SK-N-MC (cell line): ENCODE measurements at regions not wholly inside any gene's neighbourhood (a gene's known extent, or its start where the extent isn't known, plus 50 kb on each side); places are given as distances from the start of the nearest gene placed in this dataset.
"Not testable (repeated sequence)": the region's sequence is repeated elsewhere in the genome, so short reads cannot be mapped to it uniquely, and the experiment has no call there.

ENCODE experiments used
- DNase-seq: peaks from one replicate; pipeline ENCODE4 v3.0.0-alpha.2; 2011; ENCODE audit warnings: low read depth, low spot score
- H3K27ac ChIP-seq: fragments of 200-600 bp; sonication (generic); 2 replicates; pipeline ENCODE4 v1.5.1; 2016; ENCODE audit warnings: mixed run types
- H3K36me3 ChIP-seq: fragments of 200-600 bp; sonication (generic); 2 replicates; pipeline ENCODE4 v1.6.1; 2017; ENCODE audit warnings: antibody characterized with exemption, low read length, mixed read lengths; ENCODE audit not compliant: insufficient read depth
- H3K4me3 ChIP-seq: fragments of 200-600 bp; sonication (generic); 2 replicates; pipeline ENCODE4 v1.5.1; 2016
- H3K9ac ChIP-seq: fragments of 200-600 bp; sonication (generic); 2 replicates; pipeline ENCODE4 v1.8.0; 2017; ENCODE audit warnings: mixed run types, mixed read lengths; ENCODE audit not compliant: insufficient read length
- H3K9me3 ChIP-seq: fragments of 200-600 bp; sonication (generic); 2 replicates; pipeline ENCODE4 v1.6.1; 2017; ENCODE audit warnings: low read depth, mild to moderate bottlenecking, antibody characterized with exemption, low read length, moderate library complexity, mixed read lengths
- EZH2 ChIP-seq: fragments of 200-600 bp; sonication (generic); IDR thresholded peaks from one replicate; pipeline ENCODE4 v1.6.1; 2017; ENCODE audit warnings: antibody characterized with exemption
- FOXP2 ChIP-seq: optimal IDR thresholded peaks from 2 replicates; pipeline ENCODE3; 2011; ENCODE audit warnings: mild to moderate bottlenecking, moderate library complexity; ENCODE audit not compliant: insufficient read depth; ENCODE audit errors: extremely low read length, control extremely low read depth
- POLR2AphosphoS5 ChIP-seq: IDR thresholded peaks from 2 replicates; pipeline ENCODE4 v1.6.1; 2012; ENCODE audit warnings: mild to moderate bottlenecking, low read depth, low read length, borderline replicate concordance

- no peaks in the 10 kb centered on the region for H3K9me3 ChIP-seq
- TF ChIP-seq POLR2AphosphoS5 (no peak), FOXP2 (no peak), EZH2 (no peak)
- H3K36me3 ChIP-seq = no peaks in the 10 kb centered on the region
- no peak overlapping the region for H3K9ac ChIP-seq
- H3K27ac ChIP-seq = peak overlapping the region; percentile 23; the same call in 1 of the 2 replicates
- no peak overlapping the region for H3K4me3 ChIP-seq
- DNase-seq = no peak
Observed at GRCh38 chr4:148845609-148846008, 403.4 kb upstream of the NR3C2 start.

GRCh38 chr4:148843625-148844024, 401.4 kb upstream of the NR3C2 start:
- H3K27ac ChIP-seq = no peak overlapping the region
- no peaks in the 10 kb centered on the region for H3K9me3 ChIP-seq
- no peak for DNase-seq
- no peak overlapping the region for H3K9ac ChIP-seq
- H3K4me3 ChIP-seq = no peak overlapping the region
- TF ChIP-seq EZH2 = no peak
- TF ChIP-seq POLR2AphosphoS5 = no peak
- no peak for TF ChIP-seq FOXP2
- no peaks in the 10 kb centered on the region for H3K36me3 ChIP-seq

GRCh38 chr4:148842843-148843242, 400.6 kb upstream of the NR3C2 start:
- Histone ChIP-seq H3K27ac (peak overlapping the region; percentile 10; the same call in 1 of the 2 replicates), H3K4me3 (no peak overlapping the region), H3K9me3 (no peaks in the 10 kb centered on the region), H3K9ac (peak overlapping the region; percentile 30), H3K36me3 (no peaks in the 10 kb centered on the region)
- no peak for TF ChIP-seq FOXP2
- no peak for TF ChIP-seq EZH2
- no peak for TF ChIP-seq POLR2AphosphoS5
- no peak for DNase-seq

GRCh38 chr4:148837571-148837970, 395.4 kb upstream of the NR3C2 start:
- not testable (repeated sequence) for H3K27ac ChIP-seq, H3K4me3 ChIP-seq, H3K36me3 ChIP-seq, DNase-seq, H3K9me3 ChIP-seq, H3K9ac ChIP-seq

- H3K9me3 ChIP-seq = no peaks in the 10 kb centered on the region
- H3K27ac ChIP-seq = no peak overlapping the region; the same call in 1 of the 2 replicates
- H3K36me3 ChIP-seq = no peaks in the 10 kb centered on the region
- H3K4me3 ChIP-seq = peak overlapping the region; percentile 32
- no peak overlapping the region for H3K9ac ChIP-seq
- TF ChIP-seq POLR2AphosphoS5 = peak; percentile 26; the same call in 1 of the 2 replicates
- no peak for TF ChIP-seq EZH2
- no peak for DNase-seq
Observed at GRCh38 chr4:148834804-148835631, 392.8 kb upstream of the NR3C2 start.

- H3K36me3 ChIP-seq = no peaks in the 10 kb centered on the region
- no peak overlapping the region for H3K27ac ChIP-seq
- TF ChIP-seq FOXP2 (no peak), POLR2AphosphoS5 (no peak), EZH2 (no peak)
- no peaks in the 10 kb centered on the region for H3K9me3 ChIP-seq
- H3K4me3 ChIP-seq = no peak overlapping the region
- no peak for DNase-seq
- H3K9ac ChIP-seq = no peak overlapping the region
Observed at GRCh38 chr4:148831945-148832344, 389.7 kb upstream of the NR3C2 start.

GRCh38 chr4:148828291-148828690, 386.1 kb upstream of the NR3C2 start:
- Histone ChIP-seq H3K27ac (no peak overlapping the region), H3K36me3 (no peaks in the 10 kb centered on the region), H3K9ac (no peak overlapping the region), H3K4me3 (no peak overlapping the region), H3K9me3 (no peaks in the 10 kb centered on the region)
- no peak for DNase-seq
- TF ChIP-seq FOXP2 (no peak), POLR2AphosphoS5 (no peak), EZH2 (no peak)

- no peaks in the 10 kb centered on the region for H3K9me3 ChIP-seq
- no peak for DNase-seq
- H3K9ac ChIP-seq = no peak overlapping the region
- no peaks in the 10 kb centered on the region for H3K36me3 ChIP-seq
- H3K4me3 ChIP-seq = no peak overlapping the region
- no peak for TF ChIP-seq FOXP2
- TF ChIP-seq POLR2AphosphoS5 = no peak
- TF ChIP-seq EZH2 = no peak
- H3K27ac ChIP-seq = no peak overlapping the region
Observed at GRCh38 chr4:148827781-148828180, 385.6 kb upstream of the NR3C2 start.

- H3K36me3 ChIP-seq = no peaks in the 10 kb centered on the region
- no peak overlapping the region for H3K4me3 ChIP-seq
- no peak for TF ChIP-seq FOXP2
- TF ChIP-seq EZH2 = no peak
- H3K9me3 ChIP-seq = no peaks in the 10 kb centered on the region
- no peak overlapping the region for H3K9ac ChIP-seq
- DNase-seq = no peak
- H3K27ac ChIP-seq = no peak overlapping the region
Observed at GRCh38 chr4:148823419-148823769, 381.2 kb upstream of the NR3C2 start.
